ENCODE measurements at regions not wholly inside any gene's neighbourhood (a gene's known extent, or its start where the extent isn't known, plus 50 kb on each side); places are given as distances from the start of the nearest gene placed in this dataset.

GRCh38 chr18:35778850-35779627, 193.4 kb upstream of the RMP24 start (continued):
- TF ChIP-seq ATF3 (IDR thresholded peaks at IDR 0.05; ENCODE audit: insufficient read depth, low read depth, low read length) (no peak), BACH1 (IDR thresholded peaks at IDR 0.05; ENCODE audit: low read length) (no peak), CHD2 (IDR thresholded peaks at IDR 0.05; ENCODE audit: low read length) (no peak), RFX5 (IDR thresholded peaks at IDR 0.05; ENCODE audit: borderline replicate concordance, low read depth, low read length) (no peak), RXRA (IDR thresholded peaks at IDR 0.05; ENCODE audit: insufficient read depth, low read depth, low read length) (no peak)
